IMR-90 (cell line): ENCODE measurements at regions not wholly inside any gene's neighbourhood (a gene's known extent, or its start where the extent isn't known, plus 50 kb on each side); places are given as distances from the start of the nearest gene placed in this dataset.

Experiments used
- ATAC-seq: fragments of 200-7000 bp; cut with Tn5 transposase; 2 replicates; pipeline ENCODE4 v1.9.1; 2020; ENCODE audit warnings: low read depth, mild to moderate bottlenecking, moderate library complexity
- BruUV-seq: library from RNA; stranded (reverse); fragments of 400-500 nt; replicated peaks from 2 replicates; lab custom pipeline; 2021; lab: Mats Ljungman, UMichigan
- CTCF ChIA-PET: fragments of 300-600 bp; formaldehyde crosslinking; extraction: SDS; loops from one replicate; lab custom pipeline; 2021; ENCODE audit warnings: antibody characterized with exemption; lab: Yijun Ruan, JAX
- POLR2A ChIA-PET: fragments of 300-600 bp; sonication (Branson Sonifier 250); formaldehyde crosslinking; loops from one replicate; lab custom pipeline; 2022; ENCODE audit warnings: antibody characterized with exemption; ENCODE audit not compliant: unreplicated experiment; lab: Charles Lee
- DNase-seq: peaks from one replicate; pipeline ENCODE4 v3.0.0; 2013
- H2AFZ ChIP-seq: replicated peaks from 2 replicates; pipeline ENCODE3; 2013; ENCODE audit warnings: low read length, mild to moderate bottlenecking; ENCODE audit not compliant: poor library complexity
- H2AK5ac ChIP-seq: 2 replicates; pipeline ENCODE4 v1.6.1; 2013; ENCODE audit warnings: low read depth, low read length, inconsistent platforms
- H2AK9ac ChIP-seq: replicated peaks from 2 replicates; pipeline ENCODE3; 2013; ENCODE audit warnings: mild to moderate bottlenecking, low read depth, low read length, moderate library complexity; ENCODE audit not compliant: poor library complexity
- H2BK120ac ChIP-seq: 2 replicates; pipeline ENCODE4 v1.6.1; 2013; ENCODE audit warnings: low read depth, low read length, inconsistent platforms
- H2BK15ac ChIP-seq: 3 replicates; pipeline ENCODE4 v1.6.1; 2013; ENCODE audit warnings: low read depth, low read length, inconsistent platforms
- H2BK20ac ChIP-seq: 2 replicates; pipeline ENCODE4 v1.6.1; 2013; ENCODE audit warnings: low read depth, mild to moderate bottlenecking, inconsistent platforms, low read length, moderate library complexity
- H2BK5ac ChIP-seq: 2 replicates; pipeline ENCODE4 v1.6.1; 2013; ENCODE audit warnings: mild to moderate bottlenecking, low read depth, low read length, inconsistent platforms; ENCODE audit not compliant: poor library complexity, severe bottlenecking
- H3K14ac ChIP-seq: replicated peaks from 2 replicates; pipeline ENCODE4 v1.6.1; 2013; ENCODE audit warnings: low read depth, low read length, inconsistent platforms
- H3K18ac ChIP-seq: 2 replicates; pipeline ENCODE4 v1.6.1; 2013; ENCODE audit warnings: low read depth, low read length, control low read depth
- H3K23ac ChIP-seq: 2 replicates; pipeline ENCODE4 v1.6.1; 2013; ENCODE audit warnings: low read depth, low read length, inconsistent platforms
- H3K27ac ChIP-seq: 2 replicates; pipeline ENCODE4 v1.5.1; 2013; ENCODE audit warnings: mild to moderate bottlenecking, control low read depth, low read length; ENCODE audit not compliant: insufficient read depth
- H3K27me3 ChIP-seq: 2 replicates; pipeline ENCODE4 v1.6.1; 2013; ENCODE audit warnings: low read length; ENCODE audit not compliant: control insufficient read depth, insufficient read depth
- H3K36me3 ChIP-seq: 2 replicates; pipeline ENCODE4 v1.6.1; 2013; ENCODE audit warnings: low read length, mixed read lengths; ENCODE audit not compliant: control insufficient read depth, insufficient read depth
- H3K4ac ChIP-seq: 2 replicates; pipeline ENCODE4 v1.6.1; 2013; ENCODE audit warnings: low read depth, low read length, inconsistent platforms
- H3K4me1 ChIP-seq: 2 replicates; pipeline ENCODE4 v1.6.1; 2013; ENCODE audit warnings: low read length, mixed read lengths; ENCODE audit not compliant: control insufficient read depth, insufficient read depth
- H3K4me2 ChIP-seq: 2 replicates; pipeline ENCODE4 v1.6.1; 2013; ENCODE audit warnings: low read depth, mild to moderate bottlenecking, control low read depth, low read length, moderate library complexity
- H3K4me3 ChIP-seq: 2 replicates; pipeline ENCODE4 v1.5.1; 2013; ENCODE audit warnings: low read depth, mild to moderate bottlenecking, control low read depth, low read length, moderate library complexity; ENCODE audit not compliant: insufficient read depth
- H3K56ac ChIP-seq: 2 replicates; pipeline ENCODE4 v1.6.1; 2013; ENCODE audit warnings: low read length, inconsistent platforms; ENCODE audit not compliant: insufficient read depth; ENCODE audit errors: extremely low read depth
- H3K79me1 ChIP-seq, 2 experiments: 2 replicates each; pipeline ENCODE4 v1.6.1; 2013; ENCODE audit warnings: low read length in 2 of 2, inconsistent platforms in 1 of 2, low read depth in 1 of 2
- H3K9ac ChIP-seq: 2 replicates; pipeline ENCODE4 v1.6.1; 2013; ENCODE audit warnings: low read depth, low read length, control low read depth
- H3K9me1 ChIP-seq: 2 replicates; pipeline ENCODE4 v1.6.1; 2013; ENCODE audit warnings: low read length, inconsistent platforms; ENCODE audit not compliant: insufficient read depth
- H3K9me3 ChIP-seq: 2 replicates; pipeline ENCODE4 v1.6.1; 2013; ENCODE audit warnings: low read length; ENCODE audit not compliant: control insufficient read depth, insufficient read depth
- H4K20me1 ChIP-seq: 2 replicates; pipeline ENCODE4 v1.6.1; 2013; ENCODE audit warnings: low read length, inconsistent platforms; ENCODE audit not compliant: insufficient read depth
- H4K5ac ChIP-seq: 2 replicates; pipeline ENCODE4 v1.6.1; 2013; ENCODE audit warnings: mild to moderate bottlenecking, low read depth, low read length, control low read depth
- H4K8ac ChIP-seq, 2 experiments: 2 replicates each; pipeline ENCODE4 v1.6.1; 2013; ENCODE audit warnings: low read depth in 2 of 2, low read length in 2 of 2, control low read depth in 1 of 2, inconsistent platforms in 1 of 2
- H4K91ac ChIP-seq: 2 replicates; pipeline ENCODE4 v1.6.1; 2013; ENCODE audit warnings: low read depth, low read length, inconsistent platforms; ENCODE audit not compliant: insufficient read depth
- CEBPB ChIP-seq: IDR thresholded peaks from 2 replicates; pipeline ENCODE4 v1.6.1; 2012; ENCODE audit warnings: low read depth, low read length, improper control_type of control experiment
- CHD1 ChIP-seq: IDR thresholded peaks from 2 replicates; pipeline ENCODE4 v1.6.1; 2012; ENCODE audit warnings: low read depth, low read length, improper control_type of control experiment
- ELK1 ChIP-seq: fragments of 150-350 bp; IDR thresholded peaks from 2 replicates; pipeline ENCODE4 v1.6.1; 2016; ENCODE audit warnings: low read depth, mild to moderate bottlenecking, low read length, moderate library complexity, borderline replicate concordance
- FOS ChIP-seq: fragments of 150-350 bp; IDR thresholded peaks from 2 replicates; pipeline ENCODE4 v1.6.1; 2016; ENCODE audit warnings: low read depth, low read length
- MAFK ChIP-seq: IDR thresholded peaks from 2 replicates; pipeline ENCODE4 v1.6.1; 2012; ENCODE audit warnings: low read depth, low read length, improper control_type of control experiment
- MXI1 ChIP-seq: IDR thresholded peaks from 2 replicates; pipeline ENCODE4 v1.6.1; 2012; ENCODE audit warnings: low read depth, mild to moderate bottlenecking, low read length, moderate library complexity, borderline replicate concordance
- POLR2A ChIP-seq: IDR thresholded peaks from 2 replicates; pipeline ENCODE4 v1.6.1; 2012; ENCODE audit warnings: mild to moderate bottlenecking, low read depth, low read length
- RAD21 ChIP-seq: IDR thresholded peaks from 2 replicates; pipeline ENCODE4 v1.6.1; 2012; ENCODE audit warnings: low read length, improper control_type of control experiment
- RCOR1 ChIP-seq: IDR thresholded peaks from 2 replicates; pipeline ENCODE4 v1.6.1; 2012; ENCODE audit warnings: mild to moderate bottlenecking, low read length, improper control_type of control experiment; ENCODE audit not compliant: insufficient replicate concordance
- RFX5 ChIP-seq: IDR thresholded peaks from 2 replicates; pipeline ENCODE4 v1.8.0; 2012; ENCODE audit warnings: low read depth, mild to moderate bottlenecking, low read length, moderate library complexity
- USF2 ChIP-seq: fragments of 150-350 bp; IDR thresholded peaks from 2 replicates; pipeline ENCODE4 v1.6.1; 2017; ENCODE audit warnings: mild to moderate bottlenecking, antibody characterized with exemption, low read length, low read depth
- WGBS, 2 experiments: methylation state at CpG; one replicate each; pipeline versions ENCODE4 v1.1.5 to v1.1.7; 2013; ENCODE audit warnings: missing lambda C conversion rate in 2 of 2; ENCODE audit not compliant: insufficient read length in 1 of 2; ENCODE audit errors: extremely low coverage in 2 of 2; 5-methylcytosine and 5-hydroxymethylcytosine counted together
- dilution Hi-C: fragments of 300-500 bp; cut with HindIII; formaldehyde crosslinking; loops from one replicate; pipeline ENCODE4 v1.14.3; 2018; ENCODE audit warnings: low sequenced_read_pairs; ENCODE audit not compliant: unreplicated experiment
- in situ Hi-C: fragments of 300-500 bp; cut with MboI; formaldehyde crosslinking; loops from 3 replicates; pipeline ENCODE4 v1.14.3; 2019; ENCODE audit warnings: low sequenced_read_pairs, inconsistent platforms, mixed read lengths
- intact Hi-C: fragments of 100-400 bp; cut with micrococcal nuclease; formaldehyde crosslinking; loops from 2 replicates; pipeline ENCODE4 v1.10.0; 2022

- Histone ChIP-seq H3K4ac (no peak overlapping the region), H3K9ac (no peak overlapping the region), H3K4me1 (no peaks in the 10 kb centered on the region), H3K9me1 (no peaks in the 10 kb centered on the region), H4K8ac (no peak overlapping the region), H3K36me3 (no peaks in the 10 kb centered on the region), H2AK9ac (no peak overlapping the region), H3K4me2 (no peak overlapping the region), H3K4me3 (no peak overlapping the region), H3K14ac (no peak overlapping the region), H3K23ac (no peak overlapping the region), H3K18ac (no peak overlapping the region), H3K56ac (no peak overlapping the region), H3K27ac (no peak overlapping the region), H2BK15ac (no peak overlapping the region), H4K20me1 (no peaks in the 10 kb centered on the region), H2AK5ac (no peak overlapping the region), H2BK120ac (no peak overlapping the region), H3K79me1 (no peaks in the 10 kb centered on the region), H4K5ac (no peak overlapping the region), H3K9me3 (peaks cover 54% of the 10 kb centered on the region), H4K91ac (no peak overlapping the region), H2BK20ac (no peak overlapping the region), H3K27me3 (no peaks in the 10 kb centered on the region), H2BK5ac (no peak overlapping the region), H2AFZ (no peak overlapping the region)
- intact Hi-C loops, result no loop called here
- no TSS peak for BruUV-seq
- no peak for DNase-seq
- ATAC-seq, result no peak
- POLR2A ChIA-PET, result no interaction called here
- in situ Hi-C loops, result no loop called here
- dilution Hi-C loops, result no loop called here
- CTCF ChIA-PET, result no interaction called here
- TF ChIP-seq MAFK, result no peak
- TF ChIP-seq RCOR1, result no peak
- no peak for TF ChIP-seq CEBPB
- no peak for TF ChIP-seq FOS
- TF ChIP-seq ELK1, result no peak
- no peak for TF ChIP-seq MXI1
- TF ChIP-seq POLR2A, result no peak
- no peak for TF ChIP-seq RFX5
- TF ChIP-seq RAD21, result no peak
- no peak for TF ChIP-seq CHD1
- no peak for TF ChIP-seq USF2
- 83% methylated on average over 1 of the region's 7 CpGs; no CpG with 5 or more reads in 1 of the 2 experiments for WGBS, 2 experiments
These were observed 197.9 kb downstream of the NPHP4 start for GRCh38 chr1:5794279-5794678.
